Fibroblast of lung (primary cell): ENCODE measurements at regions not wholly inside any gene's neighbourhood (a gene's known extent, or its start where the extent isn't known, plus 50 kb on each side); places are given as distances from the start of the nearest gene placed in this dataset.

ENCODE experiments used
- EZH2 ChIP-seq: IDR thresholded peaks from 2 replicates; pipeline ENCODE4 v1.5.1; 2012; ENCODE audit warnings: low read length, control low read depth, mild to moderate bottlenecking; ENCODE audit errors: missing control alignments
- TF ChIP-seq, protein P1 (sequence below), 2 donors: IDR thresholded peaks in 1 of 2; conservative IDR thresholded peaks in 1 of 2; 1 replicate in 1 of 2; 2 replicates in 1 of 2; pipeline ENCODE4 v1.5.1; 2011 to 2012; ENCODE audit warnings: low read length in 2 of 2, control low read depth in 1 of 2, inconsistent platforms in 1 of 2, low read depth in 1 of 2, mild to moderate bottlenecking in 1 of 2

DNA sequence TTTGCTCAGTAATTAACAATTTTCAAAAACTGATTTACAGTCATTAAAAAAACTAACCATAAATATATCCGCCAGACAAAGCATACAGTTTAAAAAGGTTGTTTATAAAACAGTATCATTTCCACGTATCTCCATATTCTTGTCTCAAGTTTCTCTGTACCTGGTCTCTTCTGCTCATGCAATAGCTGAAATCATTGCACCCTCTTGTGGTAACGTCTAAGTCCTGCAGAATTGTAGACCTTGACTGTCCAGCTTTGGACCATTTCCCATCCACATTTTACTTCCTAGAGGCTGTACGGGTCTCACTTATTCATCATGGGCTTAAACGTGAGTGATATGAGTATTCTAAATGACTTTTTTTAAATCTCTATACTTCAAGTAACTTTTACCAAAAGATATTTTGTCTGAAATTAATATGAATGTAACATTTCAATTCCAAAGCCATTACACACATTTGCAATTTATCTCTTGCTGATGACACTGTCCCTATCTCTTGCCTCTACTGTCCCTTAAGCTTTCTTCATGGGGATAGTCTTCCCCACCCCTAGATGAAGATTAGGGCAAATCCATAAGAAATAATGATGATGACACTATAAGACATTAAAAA lies 118.5 kb downstream of the BTC start:
- TF ChIP-seq, protein P1, sequence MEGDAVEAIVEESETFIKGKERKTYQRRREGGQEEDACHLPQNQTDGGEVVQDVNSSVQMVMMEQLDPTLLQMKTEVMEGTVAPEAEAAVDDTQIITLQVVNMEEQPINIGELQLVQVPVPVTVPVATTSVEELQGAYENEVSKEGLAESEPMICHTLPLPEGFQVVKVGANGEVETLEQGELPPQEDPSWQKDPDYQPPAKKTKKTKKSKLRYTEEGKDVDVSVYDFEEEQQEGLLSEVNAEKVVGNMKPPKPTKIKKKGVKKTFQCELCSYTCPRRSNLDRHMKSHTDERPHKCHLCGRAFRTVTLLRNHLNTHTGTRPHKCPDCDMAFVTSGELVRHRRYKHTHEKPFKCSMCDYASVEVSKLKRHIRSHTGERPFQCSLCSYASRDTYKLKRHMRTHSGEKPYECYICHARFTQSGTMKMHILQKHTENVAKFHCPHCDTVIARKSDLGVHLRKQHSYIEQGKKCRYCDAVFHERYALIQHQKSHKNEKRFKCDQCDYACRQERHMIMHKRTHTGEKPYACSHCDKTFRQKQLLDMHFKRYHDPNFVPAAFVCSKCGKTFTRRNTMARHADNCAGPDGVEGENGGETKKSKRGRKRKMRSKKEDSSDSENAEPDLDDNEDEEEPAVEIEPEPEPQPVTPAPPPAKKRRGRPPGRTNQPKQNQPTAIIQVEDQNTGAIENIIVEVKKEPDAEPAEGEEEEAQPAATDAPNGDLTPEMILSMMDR (conservative IDR thresholded peaks at IDR 0.05 in 1 of 2, IDR thresholded peaks at IDR 0.05 in 1 of 2; ENCODE audit: low read depth in 1 of 2, low read length in 2 of 2) = peak; percentile 83 to 93
- TF ChIP-seq EZH2 = no peak
